Muscle of arm (tissue), 1 donor: ENCODE measurements at regions not wholly inside any gene's neighbourhood (a gene's known extent, or its start where the extent isn't known, plus 50 kb on each side); places are given as distances from the start of the nearest gene placed in this dataset.
A peak's percentile ranks its signal among the peaks of the same experiment; 100 is the strongest.

ENCODE experiments used
- DNase-seq: peaks from one replicate; pipeline ENCODE4 v3.0.0-alpha.2; 2013

DNA sequence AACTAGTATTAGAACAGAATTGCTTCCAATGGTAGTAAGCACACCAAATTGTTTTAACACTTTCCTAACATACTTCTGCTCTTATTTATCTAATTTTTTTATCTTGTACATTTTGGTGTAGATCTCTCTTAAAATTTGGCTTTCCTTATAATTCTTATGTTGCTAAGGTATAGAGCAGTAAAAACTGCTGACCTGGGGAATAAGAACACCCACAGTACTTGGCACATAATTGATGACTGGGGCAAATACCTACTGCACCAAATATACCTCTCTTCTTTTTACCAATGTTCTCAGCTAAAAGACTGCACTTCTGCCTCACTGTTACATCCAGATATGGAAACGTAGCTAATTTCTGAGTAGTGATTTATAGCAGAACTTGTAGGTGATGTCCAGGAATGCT lies 642.2 kb downstream of the LIG4 start:
- no peak for DNase-seq

DNA sequence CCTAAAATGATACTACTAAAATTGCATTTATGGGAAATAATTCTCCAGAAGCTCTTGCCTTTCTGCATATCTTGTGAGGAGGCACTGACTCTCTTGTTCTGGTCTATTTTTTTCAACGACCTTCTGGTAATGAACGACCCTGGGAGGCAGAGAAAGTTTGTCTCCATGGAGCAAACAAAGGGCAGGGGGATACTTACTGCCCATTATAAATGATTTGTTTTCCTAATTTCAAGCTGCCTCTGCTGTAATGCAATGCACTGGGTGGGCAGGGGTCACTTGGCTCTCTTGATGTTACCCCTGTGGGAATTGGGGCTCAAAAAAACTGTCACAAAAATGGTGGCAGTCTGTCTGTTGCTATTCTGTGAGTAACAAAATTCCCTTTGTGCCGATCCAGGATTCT lies 643.2 kb downstream of the LIG4 start:
- DNase-seq = no peak

DNA sequence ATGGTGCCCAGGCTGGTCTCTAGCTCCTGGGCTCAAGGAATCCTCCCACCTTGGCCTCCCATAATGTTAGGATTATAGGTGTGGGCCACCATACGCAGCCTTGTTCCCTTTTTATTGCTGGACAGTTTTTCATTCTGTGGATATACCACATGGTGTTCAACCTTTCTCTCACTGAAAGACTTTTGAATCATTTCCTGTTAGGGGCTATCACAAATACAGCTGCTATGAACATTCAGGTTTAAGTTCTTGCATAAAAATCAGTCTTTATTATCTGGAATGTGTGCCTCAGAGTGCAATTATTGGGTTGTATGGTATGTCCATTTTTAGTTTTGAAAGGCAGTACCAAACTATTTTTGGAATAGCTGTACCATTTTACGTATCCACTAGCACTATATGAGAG lies 647.2 kb downstream of the LIG4 start:
- DNase-seq = no peak

DNA sequence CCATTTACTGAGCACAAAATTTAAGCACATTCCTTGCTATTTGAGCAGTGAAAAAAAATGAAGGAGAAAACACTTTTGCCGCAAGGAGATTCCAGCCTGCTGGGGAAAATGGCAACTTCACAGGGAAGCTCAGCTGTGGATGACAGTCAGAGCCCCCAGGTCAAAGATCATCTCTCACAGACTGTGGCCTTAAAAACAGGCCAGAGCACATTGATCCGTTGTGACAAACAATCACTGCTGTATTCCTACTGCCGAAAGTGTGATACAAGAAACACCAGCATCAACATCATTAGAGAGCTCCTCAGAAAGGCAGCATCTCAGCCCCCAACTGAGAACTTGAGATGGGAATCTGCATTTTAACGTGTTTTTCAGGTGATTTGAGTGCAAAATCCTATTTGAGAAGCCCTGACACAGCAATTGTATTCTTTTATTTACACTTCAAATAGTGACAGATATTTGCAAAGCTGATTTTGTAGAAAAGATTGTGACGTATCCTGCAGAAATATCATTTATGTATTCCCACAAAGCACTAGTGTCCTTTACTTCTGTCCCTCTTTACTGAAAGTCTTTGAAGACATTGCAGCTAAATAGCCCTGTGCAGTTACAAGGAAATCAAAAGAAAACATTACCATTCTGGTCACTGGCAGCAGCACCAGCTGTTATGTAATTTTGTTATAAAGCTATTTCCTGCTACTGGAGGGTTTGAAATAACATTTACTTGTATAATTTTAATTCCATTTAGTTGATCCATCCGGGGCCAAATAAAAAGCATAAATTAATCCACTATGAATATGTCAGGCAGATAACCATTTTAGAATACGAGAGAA lies 652.0 kb downstream of the LIG4 start:
- DNase-seq = no peak

DNA sequence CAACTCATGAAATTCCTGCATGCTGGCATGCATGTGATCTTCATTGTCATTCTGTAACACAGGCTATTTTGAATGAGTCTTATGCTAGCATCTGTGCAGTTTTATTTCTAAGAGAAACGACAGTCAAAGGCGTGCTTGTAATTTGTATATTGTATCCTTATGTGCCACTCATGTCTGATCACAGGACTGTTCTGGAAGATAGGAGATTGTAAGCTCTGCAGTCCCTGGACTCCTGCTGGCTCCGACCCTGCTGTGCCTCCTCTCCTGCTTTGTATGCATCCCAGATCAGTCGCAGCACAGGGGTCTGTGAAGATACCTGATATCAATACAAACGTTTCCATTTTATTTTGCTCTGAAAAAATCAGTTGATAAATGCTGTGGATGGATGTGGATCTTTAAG lies 653.1 kb downstream of the LIG4 start:
- DNase-seq = no peak

DNA sequence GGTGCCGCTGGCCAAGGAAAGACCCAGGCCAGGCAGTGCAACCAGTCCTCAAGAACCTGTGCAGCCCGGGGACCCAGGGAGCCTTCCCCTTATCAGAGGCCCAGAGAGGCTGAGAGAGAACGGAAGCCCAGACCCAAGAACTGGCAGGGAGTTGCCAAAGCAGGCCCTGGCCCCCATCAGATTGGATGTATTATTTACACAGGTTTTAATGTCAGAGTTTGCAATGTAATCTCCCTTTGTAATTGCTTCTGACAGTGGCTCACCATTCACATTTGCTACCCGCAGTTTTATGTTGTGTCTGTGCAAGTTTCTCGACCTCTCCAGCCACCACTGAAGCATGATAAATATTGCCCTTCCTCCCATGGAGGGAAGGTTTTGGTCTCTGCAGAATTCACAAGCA lies 660.9 kb downstream of the LIG4 start:
- no peak for DNase-seq

DNA sequence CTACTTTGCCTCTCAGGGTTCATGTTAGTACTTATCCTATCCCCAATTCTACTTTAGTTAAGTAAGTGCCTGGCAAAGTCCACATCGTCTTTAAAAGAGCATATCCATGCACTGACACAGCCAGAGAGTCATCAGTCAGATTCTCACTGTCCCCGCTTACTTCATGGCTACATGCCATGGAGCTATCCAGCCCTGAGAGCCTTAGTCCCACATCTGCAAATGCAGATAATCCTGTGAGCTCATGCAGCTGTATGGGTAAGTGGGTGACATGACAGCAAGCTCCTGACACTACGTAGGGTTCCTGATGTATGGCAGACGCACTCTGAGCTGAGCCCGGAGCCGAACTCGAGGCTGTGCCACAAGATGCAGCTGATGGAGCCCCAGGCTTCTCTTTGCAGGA lies 661.5 kb downstream of the LIG4 start:
- DNase-seq = peak; percentile 2

DNA sequence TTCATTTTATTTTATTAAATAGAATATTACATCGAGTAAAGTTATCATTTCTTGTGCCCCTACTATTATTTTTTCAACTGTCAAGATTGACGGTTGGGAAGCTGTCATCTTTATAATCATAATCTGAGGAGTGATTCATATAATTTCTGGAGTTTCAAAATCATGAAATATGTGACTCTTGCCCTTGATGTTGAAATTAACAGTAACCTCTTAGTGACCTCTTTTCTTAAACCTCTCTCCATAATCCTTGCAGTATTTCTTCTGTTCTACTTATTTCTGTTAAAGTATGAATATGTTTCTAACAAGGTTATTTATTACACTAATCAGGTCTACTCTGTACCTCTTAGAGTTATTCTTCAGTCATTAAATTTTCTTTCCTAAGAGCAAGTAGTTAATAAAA lies 663.8 kb downstream of the LIG4 start:
- DNase-seq = no peak

DNA sequence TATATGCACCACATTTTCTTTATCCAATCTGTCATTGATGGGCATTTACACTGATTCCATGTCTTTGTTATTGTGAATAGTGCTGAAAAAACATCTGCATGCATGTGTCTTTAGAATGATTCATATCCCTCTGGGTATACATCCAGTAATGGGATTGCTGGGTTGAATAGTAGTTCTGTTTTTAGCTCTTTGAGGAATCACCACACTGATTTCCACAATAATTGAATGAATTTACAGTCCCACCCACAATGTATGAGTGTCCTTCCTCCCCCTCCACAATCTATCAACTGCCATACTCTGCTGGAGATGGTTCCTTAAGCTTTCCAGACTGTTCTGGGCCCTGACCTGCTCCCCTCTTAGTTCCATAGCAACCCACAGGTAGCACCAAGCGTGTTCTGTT lies 667.0 kb downstream of the LIG4 start:
- DNase-seq = no peak

DNA sequence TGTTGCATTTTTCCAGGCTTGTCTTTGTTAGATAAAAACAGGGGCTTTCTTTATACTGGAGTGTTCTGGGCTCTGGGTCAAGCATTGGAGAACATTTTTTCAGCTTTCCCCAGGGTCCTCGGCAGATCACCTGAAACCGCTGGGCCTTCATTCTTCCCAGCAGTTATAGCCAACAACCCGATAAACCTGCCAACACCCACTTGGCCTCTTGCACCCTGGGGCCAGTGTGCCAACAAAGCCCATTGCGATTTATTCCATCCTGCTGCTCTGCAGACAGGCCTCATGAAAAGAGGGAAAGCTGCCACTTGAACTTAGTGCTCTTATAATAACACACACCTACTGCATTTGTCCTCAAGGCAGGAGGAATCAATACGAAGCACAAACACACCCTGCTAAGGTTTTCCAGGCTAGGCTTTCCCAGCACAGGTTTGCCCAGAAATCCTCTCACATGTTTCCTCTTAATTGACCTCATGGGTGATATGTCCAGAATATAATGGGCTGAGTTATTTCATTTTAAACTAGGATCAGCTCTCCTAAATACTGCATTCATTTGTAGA lies 669.3 kb downstream of the LIG4 start:
- no peak for DNase-seq

DNA sequence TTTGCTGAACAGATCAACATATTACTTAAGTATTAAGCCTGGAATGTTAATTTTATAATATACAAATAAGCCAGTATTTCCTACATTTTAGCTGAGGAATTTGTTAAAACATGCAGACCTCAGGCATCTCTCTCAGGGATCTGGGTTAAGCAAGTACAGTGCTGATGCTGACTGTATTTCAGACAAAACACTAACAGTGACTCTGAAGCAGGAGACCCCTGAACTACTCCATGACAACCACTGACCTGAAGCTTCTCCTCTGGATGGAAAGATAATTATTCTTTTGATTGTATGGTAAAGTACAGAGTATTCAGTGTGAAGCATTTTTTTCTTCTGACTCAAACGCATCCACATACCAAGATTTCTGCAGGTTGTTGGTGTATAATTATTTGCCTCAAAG lies 680.8 kb downstream of the LIG4 start:
- no peak for DNase-seq

DNA sequence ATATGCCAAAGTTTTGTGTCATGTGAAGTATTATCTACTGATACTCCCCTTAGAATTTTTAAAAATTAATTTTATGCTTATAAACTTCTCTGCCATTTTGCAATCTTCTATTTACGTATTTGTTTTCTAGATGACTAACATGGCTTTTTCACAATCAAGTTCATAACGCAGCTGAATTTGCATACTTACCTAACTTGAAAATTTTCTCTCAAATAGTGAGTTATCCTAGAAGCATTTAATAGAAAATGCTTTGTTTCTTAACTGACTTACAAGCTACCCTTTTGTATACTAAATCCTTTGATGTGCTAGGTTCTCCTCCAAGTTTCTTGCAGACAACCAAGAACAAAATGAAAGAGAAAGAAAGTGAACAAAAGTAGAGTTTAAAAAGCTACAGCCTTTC lies 683.5 kb downstream of the LIG4 start:
- DNase-seq = no peak

DNA sequence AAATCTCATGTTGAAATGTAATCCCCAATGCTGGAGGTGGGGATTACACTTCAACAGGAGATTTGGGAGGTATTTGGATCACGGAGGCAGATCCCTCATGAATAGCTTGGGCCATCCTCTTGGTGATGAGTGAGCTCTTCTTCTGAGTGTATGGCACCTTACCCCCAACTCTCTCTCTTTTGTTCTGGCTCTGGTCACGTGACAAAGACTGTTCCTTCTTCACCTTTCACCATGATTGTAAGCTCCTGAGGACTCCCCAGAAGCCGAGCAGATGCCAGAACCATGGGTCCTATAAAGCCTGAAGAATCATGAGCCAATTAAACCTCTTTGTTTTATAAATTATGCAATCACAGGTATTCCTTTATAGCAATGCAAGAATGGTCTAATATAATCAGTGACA lies 684.2 kb downstream of the LIG4 start:
- no peak for DNase-seq

DNA sequence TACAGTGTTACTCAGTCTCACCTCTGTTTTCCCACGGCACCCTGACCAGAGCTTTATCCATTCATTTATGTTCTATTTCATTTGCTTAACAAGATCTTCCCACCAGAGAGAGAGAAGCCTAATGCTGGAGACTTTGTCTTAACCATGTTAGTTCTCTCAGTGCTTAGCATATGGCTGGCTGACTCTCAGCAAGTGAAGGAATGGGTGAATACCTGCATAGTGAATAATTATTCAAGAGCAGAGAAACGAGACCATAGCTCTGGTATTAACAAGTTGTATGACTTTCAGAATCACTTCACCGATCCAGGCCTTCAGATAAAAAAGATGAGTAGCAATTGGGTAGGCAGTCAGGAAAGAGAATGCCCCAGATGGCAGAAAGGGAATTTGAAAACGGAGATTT lies 686.3 kb downstream of the LIG4 start:
- DNase-seq = no peak

DNA sequence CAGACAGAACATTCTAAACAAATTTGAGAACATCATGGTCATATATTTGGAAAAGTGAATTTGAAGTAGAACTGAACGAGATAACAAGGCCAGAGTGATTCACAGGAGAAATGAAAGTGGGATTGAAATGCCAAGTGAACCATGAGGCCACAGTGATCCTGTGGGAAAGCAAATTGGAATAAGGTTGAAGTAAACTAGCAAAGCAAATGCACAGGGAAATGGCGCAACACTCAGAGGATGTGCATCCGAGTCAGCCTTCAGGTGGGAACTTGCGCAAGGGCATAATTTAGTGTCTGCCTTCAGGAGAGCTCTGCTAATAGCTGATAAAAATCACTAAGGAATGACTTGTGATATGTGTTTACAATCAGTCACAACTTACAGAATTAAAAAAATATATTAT lies 696.6 kb downstream of the LIG4 start:
- no peak for DNase-seq

DNA sequence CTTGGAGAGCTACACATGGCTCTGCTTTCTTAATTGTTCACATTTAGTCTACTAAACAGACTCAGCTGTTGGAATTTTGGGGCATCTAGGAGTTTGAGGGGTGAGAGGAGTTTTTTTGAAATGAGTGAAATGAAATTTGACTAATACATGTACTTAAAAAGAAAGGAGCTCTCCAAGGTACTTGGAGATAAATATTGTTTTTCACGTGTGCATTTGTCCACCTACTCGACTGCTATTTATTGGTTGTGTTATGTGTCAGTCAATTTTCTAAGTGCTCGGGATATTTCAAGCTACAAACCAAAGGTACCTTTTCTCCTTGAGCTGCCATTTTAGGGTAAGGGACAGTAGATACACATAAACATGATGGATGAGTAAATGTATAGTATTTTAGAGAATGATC lies 697.0 kb downstream of the LIG4 start:
- DNase-seq = no peak

DNA sequence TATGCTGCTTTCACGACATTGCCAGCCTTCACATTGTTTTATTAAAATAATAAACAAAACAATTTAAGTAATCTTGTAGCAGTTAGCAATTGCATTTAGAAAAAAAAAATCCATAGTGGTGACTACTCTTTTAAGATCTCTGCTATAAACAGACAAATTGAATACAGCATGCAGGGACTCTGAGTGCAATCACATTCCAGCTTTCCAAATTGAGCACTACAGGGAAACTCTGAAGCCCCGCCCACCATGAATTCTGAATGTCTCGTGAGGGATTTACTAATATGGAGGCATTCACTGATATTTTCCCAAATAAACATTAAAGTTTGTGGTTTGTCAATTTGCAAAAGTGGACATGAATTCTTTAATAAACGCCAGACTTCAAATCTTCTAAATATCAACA lies 698.8 kb downstream of the LIG4 start:
- no peak for DNase-seq

DNA sequence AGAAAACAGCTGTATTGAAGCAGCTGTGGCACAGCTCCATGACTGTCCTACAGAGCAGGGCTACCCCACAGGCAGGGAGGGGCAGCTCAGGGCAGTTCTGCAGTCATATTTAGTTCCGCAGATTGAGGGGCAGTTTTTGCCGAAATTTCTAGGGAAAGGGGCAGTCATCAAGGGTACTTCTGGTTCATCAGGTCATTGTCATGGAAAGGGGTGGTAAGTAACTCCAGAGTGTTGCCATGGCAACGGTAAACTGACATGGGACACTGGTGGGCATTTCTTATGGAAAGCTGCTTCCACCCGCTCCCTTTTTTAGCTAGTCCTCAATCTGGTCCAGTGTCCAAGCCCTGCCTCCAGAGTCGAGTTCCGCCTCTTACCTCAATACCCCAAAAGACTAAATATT lies 702.8 kb downstream of the LIG4 start:
- no peak for DNase-seq

DNA sequence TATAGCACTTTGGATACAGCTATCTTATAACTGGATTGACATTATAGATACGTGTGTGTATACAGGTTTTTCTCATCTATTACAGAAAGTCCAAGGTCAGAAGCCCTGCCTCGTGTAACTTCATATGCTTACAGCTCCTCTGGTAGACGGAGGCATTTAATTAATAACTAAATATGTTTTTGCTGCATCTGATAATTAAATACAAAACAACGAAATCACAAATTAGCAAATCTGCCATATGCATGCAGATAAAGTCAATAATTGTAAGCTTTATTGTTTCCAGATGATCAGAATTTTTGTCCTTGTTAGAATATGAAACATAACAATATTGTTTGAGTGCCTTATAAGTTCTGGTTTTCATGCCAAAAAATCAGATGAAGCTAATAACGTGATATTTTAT lies 717.7 kb downstream of the LIG4 start:
- no peak for DNase-seq

DNA sequence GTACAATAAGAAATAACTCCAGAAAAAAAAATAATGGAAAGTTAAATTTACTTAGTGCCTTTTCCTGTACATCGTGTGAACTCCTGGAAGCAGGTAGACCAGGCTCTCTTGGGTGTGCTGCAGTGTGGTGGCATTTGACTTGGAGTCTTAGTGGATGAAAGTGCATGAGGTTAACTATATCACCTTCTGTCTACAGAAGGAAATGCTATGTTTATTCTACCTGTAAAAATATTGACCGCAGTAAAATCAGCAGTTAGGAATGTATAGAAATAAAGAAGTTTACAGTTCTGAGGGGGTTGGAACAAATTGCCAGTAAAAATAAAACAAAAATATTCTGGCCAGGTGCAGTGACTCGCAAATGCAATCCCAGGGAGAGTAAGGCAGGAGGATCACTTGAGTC lies 722.1 kb downstream of the LIG4 start:
- no peak for DNase-seq

DNA sequence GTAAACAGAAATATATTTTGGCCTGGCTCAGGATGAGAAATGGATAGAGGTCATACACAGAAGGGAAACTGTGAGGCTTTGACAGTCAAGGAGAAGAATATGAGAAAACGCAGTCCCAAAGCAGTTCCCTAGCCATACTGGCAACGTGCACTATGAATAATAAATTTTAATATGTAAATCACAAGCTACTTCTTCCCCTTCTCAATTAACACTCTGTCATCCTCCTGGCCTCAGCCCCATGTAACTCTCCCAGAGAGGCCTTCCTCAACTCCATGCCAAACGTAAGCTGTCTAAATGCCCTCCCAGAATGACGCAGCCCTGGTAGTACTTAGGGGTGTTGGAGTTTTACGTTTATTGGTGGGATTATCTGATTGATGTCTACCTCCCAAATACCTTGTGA lies 732.6 kb downstream of the LIG4 start:
- DNase-seq = no peak

DNA sequence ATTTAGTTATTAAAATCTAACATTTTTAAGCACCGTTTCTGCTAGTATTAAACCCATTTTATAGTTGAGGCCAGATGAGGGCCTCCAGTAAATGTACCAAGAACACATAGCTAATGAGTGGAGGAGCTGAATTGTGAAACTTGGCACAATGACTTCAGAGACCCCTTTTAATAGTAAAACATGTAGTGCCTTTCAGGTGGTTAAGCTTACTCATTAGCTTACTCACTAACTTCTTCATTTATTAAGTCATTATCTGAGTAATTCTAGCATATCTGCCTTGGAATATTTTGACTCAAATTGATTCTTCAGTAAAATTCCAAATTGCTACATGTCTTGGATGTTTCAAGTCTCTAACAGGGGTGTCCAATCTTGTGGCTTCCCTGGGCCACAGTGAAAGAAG lies 735.2 kb downstream of the LIG4 start:
- no peak for DNase-seq

DNA sequence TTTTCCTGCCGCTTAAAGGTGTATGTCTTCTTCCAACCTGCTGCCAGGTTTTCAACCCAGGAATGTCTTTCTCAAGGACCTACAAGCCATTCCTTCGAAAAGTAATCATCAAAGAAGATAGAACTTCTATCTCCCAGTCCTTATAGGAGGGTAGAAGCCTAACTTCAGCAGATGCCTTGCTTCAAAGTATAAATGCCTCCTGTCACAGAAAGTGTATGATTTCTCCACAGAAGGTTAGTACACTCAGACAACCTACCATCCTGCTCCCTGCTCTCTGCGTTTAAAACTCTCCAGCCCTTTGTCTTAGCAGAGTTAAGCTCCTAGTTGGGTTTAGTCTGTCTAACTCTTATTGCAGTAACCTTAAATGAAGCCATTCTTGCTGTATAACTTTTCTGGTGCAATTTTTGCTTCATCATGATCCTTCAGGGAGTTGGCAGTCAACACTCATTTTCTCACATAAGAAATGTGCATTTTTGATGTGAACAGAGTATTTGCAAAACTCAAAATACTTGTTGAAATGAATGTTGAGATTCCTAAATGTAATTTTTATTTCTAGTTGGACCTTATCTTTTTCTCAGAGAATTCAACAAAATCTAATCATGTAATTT lies 737.5 kb downstream of the LIG4 start:
- DNase-seq = no peak
